Body of pancreas (tissue), 4 donors: ENCODE measurements at regions not wholly inside any gene's neighbourhood (a gene's known extent, or its start where the extent isn't known, plus 50 kb on each side); places are given as distances from the start of the nearest gene placed in this dataset.

Experiments
- ATAC-seq: fragments of 150-250 bp; one replicate; pipeline ENCODE4 v1.9.1; 2016
- DNase-seq, 4 donors: peaks; one replicate each; pipeline ENCODE4 v3.0.0-alpha.2; 2019
- H3K27ac ChIP-seq, 4 donors: fragments of 200-600 bp; sonication (generic); 1 replicate in 3 of 4; 2 replicates in 1 of 4; pipeline versions ENCODE4 v1.5.1 to v1.6.1; 2016 to 2019; ENCODE audit warnings: mild to moderate bottlenecking in 1 of 4, mixed read lengths in 1 of 4, moderate library complexity in 1 of 4
- H3K27me3 ChIP-seq, 2 donors: fragments of 200-600 bp; sonication (generic); one replicate each; pipeline ENCODE4 v1.6.0; 2016; ENCODE audit warnings: mild to moderate bottlenecking in 1 of 2
- H3K36me3 ChIP-seq, 2 donors: fragments of 200-600 bp; sonication (generic); replicated peaks in 1 of 2; 2 replicates each; pipeline ENCODE4 v1.5.1; 2016; ENCODE audit warnings: low read depth in 2 of 2; ENCODE audit not compliant: insufficient read depth in 1 of 2
- H3K4me1 ChIP-seq: fragments of 200-600 bp; sonication (generic); one replicate; pipeline ENCODE4 v1.6.0; 2016
- H3K4me3 ChIP-seq, 2 donors: fragments of 200-600 bp; sonication (generic); 1 replicate in 1 of 2; 2 replicates in 1 of 2; pipeline ENCODE4 v1.5.1; 2016 to 2019
- H3K9me3 ChIP-seq, 3 donors: fragments of 200-600 bp; sonication (generic); 1 replicate in 2 of 3; 2 replicates in 1 of 3; pipeline ENCODE4 v1.5.1; 2016
- POLR2A ChIP-seq, 3 donors: fragments of 450-650 bp; IDR thresholded peaks; one replicate each; pipeline ENCODE4 v1.6.1; 2016; ENCODE audit warnings: antibody characterized with exemption in 3 of 3, mild to moderate bottlenecking in 2 of 3
- WGBS, 2 donors: methylation state at CpG; one replicate each; pipeline ENCODE4 v1.1.5; 2017; 5-methylcytosine and 5-hydroxymethylcytosine counted together
- intact Hi-C: fragments of 100-400 bp; cut with DNase I; formaldehyde crosslinking; loops from one replicate; pipeline ENCODE4 v1.15.1; 2023
- TF ChIP-seq, protein P1 (sequence below), 7 experiments: fragments of 450-650 bp in 4 of 7; fragments of 200-600 bp in 3 of 7; sonication (generic) in 3 of 7; IDR thresholded peaks; one replicate each; pipeline ENCODE4 v1.5.1; 2016 to 2019; ENCODE audit warnings: antibody characterized with exemption in 7 of 7

- Histone ChIP-seq H3K4me3 (no peak overlapping the region), H3K36me3 (no peaks in the 10 kb centered on the region), H3K4me1 (no peaks in the 10 kb centered on the region), H3K9me3 (no peaks in the 10 kb centered on the region), H3K27me3 (no peaks in the 10 kb centered on the region), H3K27ac (no peak overlapping the region)
- intact Hi-C loops = no loop called here
- 61 to 66% methylated on average over 1 of the region's 1 CpG for WGBS, 2 donors
- TF ChIP-seq, protein P1, sequence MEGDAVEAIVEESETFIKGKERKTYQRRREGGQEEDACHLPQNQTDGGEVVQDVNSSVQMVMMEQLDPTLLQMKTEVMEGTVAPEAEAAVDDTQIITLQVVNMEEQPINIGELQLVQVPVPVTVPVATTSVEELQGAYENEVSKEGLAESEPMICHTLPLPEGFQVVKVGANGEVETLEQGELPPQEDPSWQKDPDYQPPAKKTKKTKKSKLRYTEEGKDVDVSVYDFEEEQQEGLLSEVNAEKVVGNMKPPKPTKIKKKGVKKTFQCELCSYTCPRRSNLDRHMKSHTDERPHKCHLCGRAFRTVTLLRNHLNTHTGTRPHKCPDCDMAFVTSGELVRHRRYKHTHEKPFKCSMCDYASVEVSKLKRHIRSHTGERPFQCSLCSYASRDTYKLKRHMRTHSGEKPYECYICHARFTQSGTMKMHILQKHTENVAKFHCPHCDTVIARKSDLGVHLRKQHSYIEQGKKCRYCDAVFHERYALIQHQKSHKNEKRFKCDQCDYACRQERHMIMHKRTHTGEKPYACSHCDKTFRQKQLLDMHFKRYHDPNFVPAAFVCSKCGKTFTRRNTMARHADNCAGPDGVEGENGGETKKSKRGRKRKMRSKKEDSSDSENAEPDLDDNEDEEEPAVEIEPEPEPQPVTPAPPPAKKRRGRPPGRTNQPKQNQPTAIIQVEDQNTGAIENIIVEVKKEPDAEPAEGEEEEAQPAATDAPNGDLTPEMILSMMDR (IDR thresholded peaks at IDR 0.05) = no peak
- no peak for TF ChIP-seq POLR2A (IDR thresholded peaks at IDR 0.05)
- ATAC-seq = no peak
- DNase-seq = no peak
Observed at GRCh38 chr10:111923032-111923431, 260.5 kb downstream of the GPAM start.

DNA sequence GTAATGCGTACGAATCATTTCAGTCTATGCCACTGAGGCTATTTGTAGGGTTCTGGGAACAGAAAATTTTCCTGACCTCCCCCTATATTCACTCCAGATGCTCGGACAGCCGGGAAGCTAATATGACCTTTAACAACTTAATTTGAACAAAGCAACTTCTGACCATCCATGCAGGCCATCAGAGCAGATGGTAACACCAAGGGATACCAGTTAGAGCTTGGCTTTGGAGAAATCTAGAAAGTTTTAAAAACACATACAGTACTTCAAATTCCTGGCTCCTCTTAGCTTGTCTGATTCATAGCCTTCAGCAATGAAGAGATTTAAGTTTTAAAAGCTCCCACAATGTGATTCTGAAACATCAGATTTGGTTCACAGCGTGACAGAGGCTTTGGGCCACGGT is 257.3 kb downstream of the GPAM start:
- no peaks in the 10 kb centered on the region for H3K27me3 ChIP-seq
- no peaks in the 10 kb centered on the region for H3K4me1 ChIP-seq
- no peak overlapping the region for H3K4me3 ChIP-seq
- no peaks in the 10 kb centered on the region for H3K36me3 ChIP-seq
- DNase-seq (no peak), ATAC-seq (no peak)
- intact Hi-C loops = no loop called here
- 65 to 82% methylated on average over 6 of the region's 6 CpGs for WGBS, 2 donors
- H3K27ac ChIP-seq = no peak overlapping the region
- TF ChIP-seq, protein P1 (IDR thresholded peaks at IDR 0.05) = no peak
- no peak for TF ChIP-seq POLR2A (IDR thresholded peaks at IDR 0.05)
- no peaks in the 10 kb centered on the region for H3K9me3 ChIP-seq

GRCh38 chr10:111933937-111934336 is 249.6 kb downstream of the GPAM start:
- intact Hi-C loops = no loop called here
- H3K4me1 ChIP-seq = no peaks in the 10 kb centered on the region
- no peaks in the 10 kb centered on the region for H3K9me3 ChIP-seq
- TF ChIP-seq, protein P1 (IDR thresholded peaks at IDR 0.05) = no peak
- TF ChIP-seq POLR2A (IDR thresholded peaks at IDR 0.05) = no peak
- no peaks in the 10 kb centered on the region for H3K36me3 ChIP-seq
- H3K4me3 ChIP-seq = no peak overlapping the region
- ATAC-seq (no peak), DNase-seq (no peak)
- no peaks in the 10 kb centered on the region for H3K27me3 ChIP-seq
- H3K27ac ChIP-seq = no peak overlapping the region
- 47 to 53% methylated on average over 5 of the region's 5 CpGs for WGBS, 2 donors

GRCh38 chr10:111934931-111935330 is 248.6 kb downstream of the GPAM start:
- Histone ChIP-seq H3K9me3 (no peaks in the 10 kb centered on the region), H3K27me3 (no peaks in the 10 kb centered on the region), H3K36me3 (no peaks in the 10 kb centered on the region), H3K4me1 (no peaks in the 10 kb centered on the region), H3K27ac (no peak overlapping the region), H3K4me3 (no peak overlapping the region)
- ATAC-seq (no peak), DNase-seq (no peak)
- WGBS, 2 donors = 44 to 67% methylated on average over 1 of the region's 1 CpG
- intact Hi-C loops = no loop called here
- TF ChIP-seq, protein P1 (IDR thresholded peaks at IDR 0.05) = no peak
- TF ChIP-seq POLR2A (IDR thresholded peaks at IDR 0.05) = no peak

DNA sequence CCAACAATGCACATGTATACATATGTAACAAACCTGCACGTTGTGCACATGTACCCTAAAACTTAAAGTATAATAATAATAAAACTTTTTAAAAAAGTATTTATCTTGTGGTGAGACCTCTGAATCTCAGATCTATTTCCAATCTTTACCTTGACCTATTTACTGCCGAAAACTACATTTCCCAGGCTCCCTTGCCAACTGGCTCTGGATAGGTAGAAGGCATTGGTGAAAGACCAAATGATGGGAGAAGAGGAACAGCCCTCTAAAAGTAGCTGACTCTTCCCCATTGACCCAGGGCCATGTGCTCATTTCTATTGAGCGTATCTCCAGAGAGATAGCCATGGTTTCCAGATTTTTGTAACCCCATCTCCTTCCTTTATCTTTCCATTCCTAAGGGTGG is 247.4 kb downstream of the GPAM start:
- DNase-seq = no peak
- no peak overlapping the region for H3K4me3 ChIP-seq
- no peak for TF ChIP-seq POLR2A (IDR thresholded peaks at IDR 0.05)
- TF ChIP-seq, protein P1 (IDR thresholded peaks at IDR 0.05) = no peak
- H3K27me3 ChIP-seq = no peaks in the 10 kb centered on the region
- intact Hi-C loops = no loop called here
- WGBS, 2 donors = 63 to 66% methylated on average over 3 of the region's 3 CpGs
- no peaks in the 10 kb centered on the region for H3K9me3 ChIP-seq
- no peak for ATAC-seq
- no peaks in the 10 kb centered on the region for H3K36me3 ChIP-seq
- no peak overlapping the region for H3K27ac ChIP-seq
- H3K4me1 ChIP-seq = no peaks in the 10 kb centered on the region
